MM.1S (cell line): ENCODE measurements at regions not wholly inside any gene's neighbourhood (a gene's known extent, or its start where the extent isn't known, plus 50 kb on each side); places are given as distances from the start of the nearest gene placed in this dataset.

ENCODE experiments used
- DNase-seq: peaks from one replicate; pipeline ENCODE4 v3.0.0-alpha.2; 2015
- H2AFZ ChIP-seq: fragments of 300-600 bp; sonication (generic); 2 replicates; pipeline ENCODE4 v1.6.0; 2016; ENCODE audit warnings: antibody characterized with exemption, low read length
- H3F3A ChIP-seq: fragments of 300-600 bp; sonication (generic); 2 replicates; pipeline ENCODE4 v1.6.1; 2016; ENCODE audit warnings: mild to moderate bottlenecking, antibody characterized with exemption, low read length, moderate library complexity, mixed read lengths; ENCODE audit not compliant: insufficient read depth
- H3K27ac ChIP-seq: fragments of 300-600 bp; sonication (generic); 2 replicates; pipeline ENCODE4 v1.5.1; 2016; ENCODE audit warnings: mild to moderate bottlenecking, low read length
- H3K27me3 ChIP-seq: fragments of 300-600 bp; sonication (generic); replicated peaks from 2 replicates; pipeline ENCODE4 v1.6.0; 2016; ENCODE audit warnings: low read length; ENCODE audit not compliant: insufficient read depth
- H3K36me3 ChIP-seq: fragments of 300-600 bp; sonication (generic); replicated peaks from 2 replicates; pipeline ENCODE4 v1.6.1; 2016; ENCODE audit warnings: mild to moderate bottlenecking, low read length, mixed read lengths; ENCODE audit not compliant: insufficient read depth
- H3K4me1 ChIP-seq: fragments of 300-600 bp; sonication (generic); 2 replicates; pipeline ENCODE4 v1.6.1; 2016; ENCODE audit warnings: low read length, mixed read lengths
- H3K4me2 ChIP-seq: fragments of 300-600 bp; sonication (generic); 2 replicates; pipeline ENCODE4 v1.6.0; 2016; ENCODE audit warnings: low read depth, low read length
- H3K4me3 ChIP-seq: fragments of 300-600 bp; sonication (generic); 2 replicates; pipeline ENCODE4 v1.5.1; 2016; ENCODE audit warnings: low read length, mixed read lengths
- H3K79me2 ChIP-seq: fragments of 300-600 bp; sonication (generic); 2 replicates; pipeline ENCODE4 v1.6.1; 2016; ENCODE audit warnings: mixed run types, low read length, mixed read lengths
- H3K9ac ChIP-seq: fragments of 300-600 bp; sonication (generic); 2 replicates; pipeline ENCODE4 v1.6.1; 2016; ENCODE audit warnings: low read length, mixed read lengths
- H3K9me2 ChIP-seq: fragments of 300-600 bp; sonication (generic); replicated peaks from 2 replicates; pipeline ENCODE4 v1.6.1; 2016; ENCODE audit warnings: mild to moderate bottlenecking, low read length, mixed read lengths; ENCODE audit not compliant: insufficient read depth
- H3K9me3 ChIP-seq: fragments of 300-600 bp; sonication (generic); replicated peaks from 2 replicates; pipeline ENCODE4 v1.6.1; 2016; ENCODE audit warnings: mild to moderate bottlenecking, low read length, mixed read lengths; ENCODE audit not compliant: insufficient read depth
- H4K20me1 ChIP-seq: fragments of 300-600 bp; sonication (generic); 2 replicates; pipeline ENCODE4 v1.6.1; 2016; ENCODE audit warnings: mild to moderate bottlenecking, low read length, moderate library complexity, mixed read lengths; ENCODE audit not compliant: insufficient read depth
- CTCF ChIP-seq: fragments of 300-600 bp; sonication (generic); IDR thresholded peaks from 2 replicates; pipeline ENCODE4 v1.5.1; 2016; ENCODE audit warnings: antibody characterized with exemption, low read length, mixed read lengths
- EZH2 ChIP-seq: fragments of 300-600 bp; sonication (generic); optimal IDR thresholded peaks from 2 replicates; pipeline ENCODE3; 2017; ENCODE audit warnings: low read depth, mild to moderate bottlenecking, antibody characterized with exemption, low read length, mixed read lengths
- EZH2phosphoT487 ChIP-seq: fragments of 300-600 bp; sonication (generic); IDR thresholded peaks from 2 replicates; pipeline ENCODE4 v1.6.1; 2018; ENCODE audit warnings: antibody characterized with exemption, low read length

- no peak overlapping the region for H3K4me2 ChIP-seq
- H2AFZ ChIP-seq: no peak overlapping the region
- H3F3A ChIP-seq: no peaks in the 10 kb centered on the region
- H4K20me1 ChIP-seq: no peaks in the 10 kb centered on the region
- H3K4me3 ChIP-seq: no peak overlapping the region
- H3K9me2 ChIP-seq: no peaks in the 10 kb centered on the region
- no peak overlapping the region for H3K27ac ChIP-seq
- no peak for TF ChIP-seq CTCF
- TF ChIP-seq EZH2: no peak
- TF ChIP-seq EZH2phosphoT487: no peak
- no peak for DNase-seq
- no peaks in the 10 kb centered on the region for H3K79me2 ChIP-seq
- no peaks in the 10 kb centered on the region for H3K4me1 ChIP-seq
- no peaks in the 10 kb centered on the region for H3K9me3 ChIP-seq
- H3K36me3 ChIP-seq: no peaks in the 10 kb centered on the region
- no peaks in the 10 kb centered on the region for H3K27me3 ChIP-seq
- H3K9ac ChIP-seq: no peak overlapping the region
Observed at GRCh38 chr4:27703771-27704170, 843.1 kb downstream of the STIM2 start.

GRCh38 chr4:27711041-27711440 lies 850.4 kb downstream of the STIM2 start:
- TF ChIP-seq CTCF (no peak), EZH2phosphoT487 (no peak), EZH2 (no peak)
- Histone ChIP-seq H3K79me2 (no peaks in the 10 kb centered on the region), H3K27ac (no peak overlapping the region), H3K4me1 (no peaks in the 10 kb centered on the region), H2AFZ (no peak overlapping the region), H4K20me1 (no peaks in the 10 kb centered on the region), H3K9ac (no peak overlapping the region), H3K4me3 (no peak overlapping the region), H3K9me2 (no peaks in the 10 kb centered on the region), H3F3A (no peaks in the 10 kb centered on the region), H3K4me2 (no peak overlapping the region), H3K36me3 (no peaks in the 10 kb centered on the region), H3K9me3 (no peaks in the 10 kb centered on the region), H3K27me3 (no peaks in the 10 kb centered on the region)
- DNase-seq: no peak

- no peaks in the 10 kb centered on the region for H3K79me2 ChIP-seq
- no peak overlapping the region for H3K4me2 ChIP-seq
- DNase-seq: no peak
- H3F3A ChIP-seq: no peaks in the 10 kb centered on the region
- H3K4me3 ChIP-seq: no peak overlapping the region
- H3K9me2 ChIP-seq: no peaks in the 10 kb centered on the region
- H3K27ac ChIP-seq: no peak overlapping the region
- no peaks in the 10 kb centered on the region for H3K36me3 ChIP-seq
- TF ChIP-seq EZH2phosphoT487: no peak
- no peak for TF ChIP-seq CTCF
- TF ChIP-seq EZH2: no peak
- no peaks in the 10 kb centered on the region for H3K27me3 ChIP-seq
- no peaks in the 10 kb centered on the region for H3K9me3 ChIP-seq
- no peak overlapping the region for H2AFZ ChIP-seq
- H3K9ac ChIP-seq: no peak overlapping the region
- no peaks in the 10 kb centered on the region for H3K4me1 ChIP-seq
- H4K20me1 ChIP-seq: no peaks in the 10 kb centered on the region
Observed at GRCh38 chr4:27714073-27714472, 853.4 kb downstream of the STIM2 start.
